ENCODE measurements at regions not wholly inside any gene's neighbourhood (a gene's known extent, or its start where the extent isn't known, plus 50 kb on each side); places are given as distances from the start of the nearest gene placed in this dataset.

GRCh38 chr16:35841632-35842031, 2382.2 kb downstream of the TP53TG3F start:
- no peak for TF ChIP-seq TARDBP (IDR thresholded peaks at IDR 0.05)
- no peak for TF ChIP-seq SP1 (IDR thresholded peaks at IDR 0.05)
- no peak for TF ChIP-seq HDGF (IDR thresholded peaks at IDR 0.05; ENCODE audit: borderline replicate concordance)

All from HEK293T (cell line).